GM19239 (cell line): ENCODE measurements at regions not wholly inside any gene's neighbourhood (a gene's known extent, or its start where the extent isn't known, plus 50 kb on each side); places are given as distances from the start of the nearest gene placed in this dataset.

Experiments used
- DNase-seq: peaks from one replicate; pipeline ENCODE4 v3.0.0; 2011; ENCODE audit warnings: low spot score; ENCODE audit not compliant: insufficient read length
- FAIRE-seq: peaks from 2 replicates; lab custom pipeline; 2011; peaks lifted over from hg19 to GRCh38; lab: Jason Lieb, UNC

- DNase-seq: no peak
- no peak for FAIRE-seq
Measured at GRCh38 chr2:19690429-19690828, 211.4 kb downstream of the TTC32 start.

- FAIRE-seq (no peak), DNase-seq (no peak)
Measured at GRCh38 chr2:19689646-19690168, 212.1 kb downstream of the TTC32 start.

- no peak for FAIRE-seq
- no peak for DNase-seq
Measured at GRCh38 chr2:19688059-19688458, 213.7 kb downstream of the TTC32 start.

GRCh38 chr2:19687017-19687659 lies 214.6 kb downstream of the TTC32 start:
- FAIRE-seq (no peak), DNase-seq (no peak)

- FAIRE-seq (no peak), DNase-seq (no peak)
Measured at GRCh38 chr2:19686439-19686838, 215.3 kb downstream of the TTC32 start.

GRCh38 chr2:19685731-19686130 lies 216.1 kb downstream of the TTC32 start:
- FAIRE-seq (no peak), DNase-seq (no peak)

GRCh38 chr2:19684516-19684915 lies 217.3 kb downstream of the TTC32 start:
- no peak for DNase-seq
- no peak for FAIRE-seq

- FAIRE-seq (no peak), DNase-seq (no peak)
Measured at GRCh38 chr2:19683556-19683955, 218.2 kb downstream of the TTC32 start.

- FAIRE-seq (no peak), DNase-seq (no peak)
Measured at GRCh38 chr2:19682493-19682892, 219.3 kb downstream of the TTC32 start.

- DNase-seq (no peak), FAIRE-seq (no peak)
Measured at GRCh38 chr2:19677825-19678518, 223.8 kb downstream of the TTC32 start.

- FAIRE-seq (no peak), DNase-seq (no peak)
Measured at GRCh38 chr2:19677215-19677777, 224.5 kb downstream of the TTC32 start.

GRCh38 chr2:19676770-19677169 lies 225.0 kb downstream of the TTC32 start:
- no peak for FAIRE-seq
- no peak for DNase-seq

- FAIRE-seq: no peak
- no peak for DNase-seq
Measured at GRCh38 chr2:19675856-19676460, 225.8 kb downstream of the TTC32 start.

- DNase-seq: no peak
- FAIRE-seq: no peak
Measured at GRCh38 chr2:19675003-19675629, 226.7 kb downstream of the TTC32 start.

- DNase-seq (no peak), FAIRE-seq (no peak)
Measured at GRCh38 chr2:19674051-19675002, 227.5 kb downstream of the TTC32 start.

GRCh38 chr2:19673213-19673791 lies 228.5 kb downstream of the TTC32 start:
- DNase-seq (no peak), FAIRE-seq (no peak)

GRCh38 chr2:19671916-19672315 lies 229.9 kb downstream of the TTC32 start:
- no peak for FAIRE-seq
- DNase-seq: no peak

GRCh38 chr2:19671311-19671710 lies 230.5 kb downstream of the TTC32 start:
- no peak for DNase-seq
- FAIRE-seq: no peak

GRCh38 chr2:19670303-19670702 lies 231.5 kb downstream of the TTC32 start:
- no peak for FAIRE-seq
- DNase-seq: no peak
